Cerebellar cortex (tissue), 1 donor: ENCODE measurements at regions not wholly inside any gene's neighbourhood (a gene's known extent, or its start where the extent isn't known, plus 50 kb on each side); places are given as distances from the start of the nearest gene placed in this dataset.

Source experiments
- DNase-seq: peaks from one replicate; pipeline ENCODE4 v3.0.0-alpha.2; 2015; ENCODE audit warnings: low spot score

DNA sequence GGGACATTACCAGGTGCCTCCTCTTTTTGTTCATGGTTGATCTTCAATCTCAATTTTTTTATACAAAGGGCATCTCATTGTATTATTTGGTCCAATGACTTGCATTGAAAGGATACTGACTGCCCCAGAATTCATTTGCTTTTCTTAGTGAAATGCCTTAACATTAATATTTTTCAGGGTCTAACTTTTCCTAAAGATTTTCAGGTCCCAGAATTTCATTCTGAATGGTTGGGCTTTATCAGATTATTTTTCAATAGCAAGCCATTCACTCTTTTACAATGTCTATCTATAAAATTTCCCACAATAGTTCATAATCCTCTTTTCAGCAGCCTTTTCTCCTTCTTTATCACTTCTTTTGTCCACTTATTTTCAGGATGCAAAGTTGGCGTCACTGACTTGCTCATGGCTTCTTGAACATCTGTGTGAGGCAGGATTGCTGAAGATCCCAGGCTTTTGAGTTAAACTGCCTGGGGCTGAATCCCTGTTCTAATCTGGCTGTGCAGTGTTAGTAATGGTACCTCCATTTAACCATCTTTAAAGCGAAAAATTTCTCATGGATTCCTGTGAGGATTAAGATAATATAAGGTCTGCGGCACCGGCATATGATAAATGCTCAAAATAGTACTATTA, 131.7 kb upstream of the HDAC9 start:
- DNase-seq, result no peak

DNA sequence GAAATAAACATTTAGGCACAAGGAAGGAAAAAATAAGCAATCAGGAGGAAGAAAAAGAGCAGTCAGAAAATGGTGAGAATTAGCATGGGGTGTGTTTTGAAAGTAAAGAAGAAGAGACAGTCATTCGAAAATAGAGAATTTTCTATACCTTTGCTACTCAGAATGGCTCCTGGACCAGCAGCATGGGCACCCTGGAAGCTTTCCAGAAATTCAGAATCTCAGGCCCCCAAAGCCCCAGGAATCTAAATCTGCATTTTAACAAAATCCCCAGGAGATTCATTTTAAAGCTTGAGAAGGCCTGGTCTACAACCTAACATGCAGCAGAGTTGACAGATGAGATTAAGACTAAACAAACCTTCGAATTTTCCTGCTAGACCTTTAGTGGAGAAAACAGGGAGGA, 131.2 kb upstream of the HDAC9 start:
- no peak for DNase-seq

DNA sequence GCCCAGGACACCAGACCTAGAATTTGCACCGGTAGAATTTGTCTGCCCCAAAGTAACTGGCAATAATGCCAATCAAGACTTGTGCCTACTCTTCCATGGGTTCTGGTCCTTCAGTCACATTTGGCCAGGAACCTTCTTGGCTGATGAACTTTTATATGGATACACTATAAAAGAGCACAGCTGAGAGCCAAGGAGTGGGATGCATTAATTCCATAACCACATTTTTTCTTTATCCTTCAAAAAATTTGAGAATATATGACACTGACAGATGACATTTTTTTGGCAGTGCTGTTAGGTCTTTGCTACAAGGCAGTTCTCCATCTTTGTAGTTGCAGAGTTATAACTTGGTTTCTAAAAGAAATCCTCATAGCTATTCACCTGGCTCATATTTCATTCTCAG, 129.2 kb upstream of the HDAC9 start:
- no peak for DNase-seq

DNA sequence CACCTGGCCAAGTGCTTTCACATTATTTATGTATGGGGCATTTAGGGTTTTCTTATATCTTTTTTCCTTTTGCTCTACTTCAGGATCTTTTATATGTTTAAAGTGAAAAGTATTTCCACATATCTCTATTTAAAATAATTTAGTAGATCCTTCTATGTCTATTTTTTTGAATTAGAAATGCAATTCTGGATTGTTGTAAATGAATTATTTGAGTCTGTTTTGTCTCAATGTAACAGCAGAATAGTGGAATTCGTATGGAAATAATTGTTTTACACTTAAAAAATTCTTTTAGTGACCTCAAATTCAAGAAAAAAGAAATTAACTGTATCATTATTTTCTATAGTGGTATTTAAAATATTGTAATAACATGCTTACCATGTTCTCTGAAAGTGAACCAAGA, 126.5 kb upstream of the HDAC9 start:
- no peak for DNase-seq

DNA sequence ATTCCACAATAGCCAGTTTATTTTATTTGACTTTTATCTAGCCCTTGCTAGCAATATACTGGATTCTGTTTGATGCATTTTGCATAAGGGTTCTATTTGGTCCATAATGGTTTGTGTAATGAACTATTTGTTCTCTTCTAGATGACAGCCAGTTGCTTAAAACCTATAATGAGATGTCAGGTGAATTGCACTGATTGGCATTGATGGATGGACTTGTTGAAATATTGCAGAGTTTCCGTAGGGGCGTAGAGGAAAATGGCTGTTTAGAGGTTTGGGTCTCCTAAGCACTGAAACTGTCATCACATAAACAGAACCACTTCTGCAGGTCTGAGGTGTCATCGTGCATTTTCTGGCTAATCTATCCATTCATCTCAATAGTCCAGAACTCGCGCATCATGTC, 124.9 kb upstream of the HDAC9 start:
- no peak for DNase-seq

DNA sequence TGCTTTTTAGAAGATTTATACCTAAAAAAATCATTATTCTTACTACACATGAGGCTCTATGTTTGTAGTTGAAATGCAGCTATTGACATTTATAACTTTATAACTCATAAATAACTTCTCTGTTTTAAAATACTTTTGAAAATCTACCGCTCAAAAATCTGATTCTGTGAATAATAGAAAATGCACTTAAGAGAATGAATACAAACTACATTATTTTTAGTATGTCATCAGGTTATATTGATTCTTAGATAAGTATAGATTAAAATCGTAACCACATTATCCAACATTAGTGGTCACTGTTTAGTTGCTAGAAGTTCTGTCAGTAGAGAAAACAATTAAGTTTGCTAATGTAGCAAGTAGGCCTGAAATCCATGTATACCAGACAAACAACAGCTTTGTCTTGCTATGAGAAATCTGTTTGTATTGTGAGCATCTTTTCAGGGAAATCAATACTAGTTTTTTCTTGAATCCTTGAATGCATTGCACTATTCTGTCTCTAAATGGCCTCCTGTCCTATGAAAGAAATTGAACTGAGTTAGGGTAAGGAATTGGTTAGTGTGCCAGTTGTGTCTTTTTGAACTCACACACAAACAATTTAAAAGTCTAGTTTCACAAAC, 116.5 kb upstream of the HDAC9 start:
- no peak for DNase-seq

DNA sequence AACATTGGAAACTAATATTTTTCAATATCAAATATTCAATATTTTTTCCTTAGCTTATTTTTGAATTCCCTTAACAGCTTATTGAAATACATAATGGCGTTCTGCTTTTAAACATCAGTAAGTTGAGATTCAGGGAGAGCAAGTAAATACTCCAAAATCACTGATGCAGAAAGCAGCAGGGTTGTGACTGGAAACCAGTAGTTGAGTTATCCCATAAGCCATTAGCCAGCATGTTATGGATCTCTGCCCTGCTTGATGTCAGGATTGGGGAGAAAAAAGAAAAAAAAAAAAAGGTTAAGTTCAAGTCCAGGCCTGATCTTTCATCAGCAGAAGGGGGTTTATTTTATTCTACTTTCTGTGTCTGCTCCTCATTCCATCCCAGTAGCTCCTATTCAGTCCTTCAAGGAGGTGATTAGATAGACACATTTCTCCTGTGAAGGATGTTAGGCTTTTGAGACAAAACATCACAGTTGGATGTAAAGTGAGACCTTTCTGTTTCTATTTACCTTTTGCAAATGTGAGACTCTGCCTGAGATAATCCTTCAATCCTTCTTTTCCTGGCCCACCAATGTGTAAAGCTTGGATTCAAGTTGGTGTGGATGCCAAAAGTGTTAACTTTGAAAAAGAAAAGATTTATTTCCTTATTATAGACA, 110.9 kb upstream of the HDAC9 start:
- no peak for DNase-seq

DNA sequence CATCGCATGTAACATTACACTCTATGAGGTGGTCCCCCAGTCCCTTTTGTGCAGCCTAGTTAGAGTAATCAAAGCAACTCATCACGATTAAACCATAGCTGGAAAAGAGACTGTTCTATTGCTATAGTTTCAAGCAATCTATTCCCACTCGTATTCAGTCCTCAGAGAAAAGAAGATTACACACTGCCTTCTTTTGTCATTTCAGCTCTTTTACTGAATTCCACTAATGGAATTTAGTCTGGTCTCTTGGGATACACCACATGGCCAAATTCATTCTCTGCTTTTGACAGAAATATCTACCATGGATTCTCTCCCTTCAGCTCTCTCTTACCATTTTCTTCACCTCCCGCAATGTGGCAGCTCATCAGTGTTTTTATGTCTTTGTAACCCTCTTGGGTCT, 108.9 kb upstream of the HDAC9 start:
- DNase-seq, result no peak

DNA sequence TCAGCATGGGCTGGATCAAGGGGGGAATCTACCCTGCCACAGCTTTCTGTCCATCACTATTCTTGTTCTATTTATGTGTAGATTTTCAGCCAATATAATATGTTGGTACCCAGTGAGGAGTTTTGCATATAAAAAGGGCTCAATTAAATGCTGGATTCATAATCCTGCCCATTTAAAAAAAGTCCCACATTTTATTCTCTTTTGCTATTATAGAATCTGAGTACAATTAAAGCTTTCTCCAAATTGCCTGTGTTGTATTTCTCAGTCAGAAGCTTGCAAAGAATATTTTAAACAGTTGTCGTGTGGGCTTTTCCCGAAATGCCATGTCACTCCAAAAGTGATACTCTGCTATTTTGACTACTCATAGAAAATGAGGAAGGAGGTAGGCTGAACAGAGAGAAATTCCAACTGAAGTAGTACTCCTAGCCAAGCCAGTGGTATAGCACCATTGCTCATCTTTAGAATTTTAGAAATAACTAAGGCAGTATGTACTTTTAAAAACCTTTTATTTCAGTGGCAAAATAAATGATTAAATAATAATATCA, 108.3 kb upstream of the HDAC9 start:
- no peak for DNase-seq

DNA sequence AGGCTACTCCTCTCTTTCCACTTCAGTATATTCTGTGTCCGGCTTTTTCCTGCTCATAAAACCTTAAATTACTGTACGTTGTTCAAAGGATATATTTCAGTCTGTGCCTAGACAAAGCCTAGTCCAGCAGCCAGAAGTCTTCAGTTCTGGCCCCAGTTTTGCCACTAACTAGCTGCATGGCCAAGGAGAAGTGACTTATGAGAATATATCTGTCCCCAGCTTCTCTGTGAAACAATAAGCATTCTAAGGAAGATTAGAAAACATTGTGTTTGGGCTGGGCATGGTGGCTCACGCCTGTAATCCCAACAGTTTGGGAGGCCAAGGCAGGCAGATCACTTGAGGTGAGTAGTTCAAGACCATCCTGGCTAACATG, 105.0 kb upstream of the HDAC9 start:
- DNase-seq, result no peak

DNA sequence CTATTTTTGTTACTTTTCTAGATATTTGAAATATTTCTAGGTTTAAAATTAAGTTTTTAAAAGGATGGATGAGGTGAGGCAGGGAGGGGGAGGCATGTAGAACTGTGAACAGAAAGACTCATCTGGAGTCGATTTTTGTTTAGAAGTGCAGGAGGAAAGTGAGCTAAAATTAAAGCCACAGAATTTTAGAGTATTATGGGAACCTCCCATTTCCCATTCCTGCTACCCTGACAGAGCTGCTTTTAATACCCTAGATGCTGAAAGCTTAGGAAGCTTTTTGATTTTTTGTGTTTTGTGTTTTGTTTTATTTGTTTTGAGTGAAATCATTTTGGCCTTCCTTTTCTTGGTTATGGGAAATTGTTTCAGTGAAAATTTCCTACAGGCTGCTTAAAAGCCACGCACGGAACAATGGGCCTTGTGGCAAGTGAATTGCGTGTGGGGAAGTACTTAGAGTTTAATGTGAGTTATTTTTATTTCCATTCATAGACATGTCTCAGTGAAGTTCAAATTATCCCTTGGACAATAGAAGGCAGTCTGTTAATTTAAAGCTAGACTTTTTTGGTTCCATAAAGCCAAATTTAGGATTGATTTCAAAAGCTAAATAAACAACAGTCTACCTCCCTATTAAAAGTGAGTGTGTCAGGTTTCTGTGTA, 102.0 kb upstream of the HDAC9 start:
- no peak for DNase-seq

GRCh38 chr7:18395868-18396267, 99.7 kb upstream of the HDAC9 start:
- DNase-seq, result no peak

- no peak for DNase-seq
Measured at GRCh38 chr7:18396953-18397352, 98.6 kb upstream of the HDAC9 start.

DNA sequence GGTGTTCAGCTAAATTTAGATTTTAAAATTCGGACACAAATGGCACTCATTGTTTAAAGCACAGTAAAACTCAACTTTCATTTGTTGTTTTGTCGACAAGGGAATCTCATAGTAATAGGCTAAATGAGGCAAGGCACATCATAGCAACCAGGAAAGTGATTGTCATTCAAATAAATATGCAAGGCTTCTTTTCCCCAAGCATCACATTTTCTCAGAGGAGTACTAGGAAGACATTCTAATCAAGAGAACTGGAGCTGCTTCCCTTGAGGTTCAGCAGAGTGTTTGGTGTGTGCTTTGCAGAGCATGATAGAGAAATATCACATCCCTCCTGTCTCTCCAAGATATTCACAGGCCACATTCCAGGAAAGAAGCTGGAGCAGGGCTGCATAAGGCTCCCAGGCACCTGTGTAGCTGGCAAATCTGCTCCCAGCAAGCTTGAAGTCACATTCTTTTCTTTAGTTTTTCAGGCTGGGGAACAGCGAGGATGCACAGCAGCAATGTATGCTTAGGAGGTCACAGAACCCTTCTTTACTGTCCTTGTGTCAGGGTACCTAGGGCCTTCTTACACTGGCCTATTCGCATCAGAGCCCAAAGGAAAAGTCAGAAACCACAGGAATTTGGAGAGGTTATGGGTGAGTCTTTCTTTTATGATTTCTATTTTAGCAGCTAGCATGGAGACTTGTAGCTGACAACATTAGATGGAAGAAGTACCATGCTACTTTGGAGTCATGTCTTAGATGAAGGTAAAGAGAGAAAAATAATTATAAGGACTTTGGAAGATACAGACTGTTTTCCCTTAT, 95.9 kb upstream of the HDAC9 start:
- DNase-seq, result no peak

DNA sequence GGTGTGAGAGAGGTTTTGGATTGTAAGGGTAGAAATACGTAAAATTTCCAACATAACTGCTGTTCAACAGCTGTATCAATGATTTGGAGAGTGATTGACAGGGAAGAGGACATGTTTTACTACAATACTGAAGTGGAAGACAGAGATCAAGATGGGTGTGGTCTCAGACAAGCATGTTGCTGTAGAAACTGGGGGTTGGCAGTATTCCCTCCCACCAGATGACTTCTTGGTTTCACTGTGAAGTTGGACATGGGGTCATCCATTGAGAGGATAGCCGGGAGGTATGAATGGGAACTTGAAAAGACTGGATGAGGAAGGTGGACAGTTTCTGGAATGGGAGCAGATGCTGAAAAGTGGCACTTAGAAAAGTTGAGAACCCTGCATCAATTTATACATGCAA, 95.3 kb upstream of the HDAC9 start:
- DNase-seq, result no peak

- no peak for DNase-seq
Measured at GRCh38 chr7:18400726-18401125, 94.8 kb upstream of the HDAC9 start.

DNA sequence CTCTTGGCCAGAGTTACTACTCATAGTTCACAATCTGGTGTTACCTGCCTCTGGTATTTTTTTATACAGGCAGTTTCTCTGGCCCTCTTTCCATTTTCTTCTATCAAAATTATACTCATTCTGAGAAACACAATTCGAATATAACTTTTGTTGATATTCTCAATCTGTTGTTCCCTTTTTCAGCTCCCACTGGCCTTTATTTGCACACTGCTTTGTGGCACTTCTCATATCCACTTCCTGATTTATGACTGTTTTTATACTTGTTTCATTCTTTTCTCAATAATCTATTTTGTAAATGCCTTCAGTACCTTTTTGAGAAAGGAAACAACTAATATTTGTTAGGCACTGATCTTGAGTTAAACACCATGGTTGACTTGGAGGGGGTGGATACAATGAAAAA, 93.8 kb upstream of the HDAC9 start:
- DNase-seq, result no peak

GRCh38 chr7:18402488-18403183, 92.9 kb upstream of the HDAC9 start:
- DNase-seq, result no peak

DNA sequence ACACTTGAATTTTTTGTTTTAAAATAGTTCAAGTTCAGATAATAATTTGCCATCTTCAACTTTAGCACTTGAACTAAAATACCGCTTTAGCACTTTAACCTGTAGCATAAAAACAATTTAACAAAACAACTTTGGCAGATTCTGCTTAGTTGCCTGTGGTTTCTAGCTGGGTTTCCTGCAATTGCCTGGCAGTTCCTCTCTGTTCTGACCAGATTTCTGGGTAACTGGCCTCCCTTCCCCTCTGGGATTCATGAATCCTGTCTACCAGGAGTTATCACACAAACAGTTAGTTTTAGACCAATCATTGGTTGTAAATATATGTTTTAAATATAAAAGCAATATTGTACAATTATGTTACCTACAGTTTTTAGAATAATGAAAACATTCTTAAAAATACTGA, 89.8 kb upstream of the HDAC9 start:
- no peak for DNase-seq

DNA sequence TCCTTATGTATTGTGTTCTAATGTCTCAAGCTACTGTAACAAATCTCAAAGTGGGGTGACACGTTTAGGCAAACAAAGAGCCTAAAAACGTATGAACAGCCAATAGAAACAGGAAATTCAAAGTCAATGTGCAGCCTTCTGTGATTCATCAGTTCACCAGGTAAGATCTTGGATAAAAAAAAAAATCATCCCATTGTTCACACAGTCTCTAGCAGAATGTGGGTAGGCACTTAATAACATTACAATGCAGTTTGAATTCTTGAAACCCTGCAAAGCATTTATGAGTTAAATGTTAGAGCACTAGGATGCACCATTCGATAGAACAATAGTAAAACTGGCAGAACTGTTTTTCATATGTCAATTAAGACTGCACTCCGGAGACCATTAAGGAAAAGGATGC, 88.2 kb upstream of the HDAC9 start:
- no peak for DNase-seq

GRCh38 chr7:18408461-18408860, 87.1 kb upstream of the HDAC9 start:
- no peak for DNase-seq

DNA sequence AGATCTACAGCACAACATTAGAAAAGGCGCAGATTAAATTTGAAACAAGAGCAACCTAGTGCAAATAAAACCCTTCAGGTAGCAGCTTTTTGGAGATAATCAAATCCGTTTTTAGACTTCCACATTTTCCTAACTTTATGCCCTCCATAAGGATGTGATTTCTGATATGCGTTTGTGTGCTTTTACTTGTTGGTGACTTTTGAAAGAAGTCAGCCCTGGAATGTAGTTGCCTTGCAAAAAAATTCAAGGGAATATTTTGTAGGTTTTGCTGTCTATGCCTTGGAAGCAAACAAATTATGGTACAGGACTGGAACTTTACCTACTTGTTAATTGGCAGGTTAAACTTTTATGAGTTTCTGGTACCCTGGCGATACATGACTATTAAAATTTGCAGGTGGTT, 86.7 kb upstream of the HDAC9 start:
- no peak for DNase-seq
